GM12872 (cell line): ENCODE measurements at regions not wholly inside any gene's neighbourhood (a gene's known extent, or its start where the extent isn't known, plus 50 kb on each side); places are given as distances from the start of the nearest gene placed in this dataset.

Experiments
- TF ChIP-seq, protein P1 (sequence below): IDR thresholded peaks from 3 replicates; pipeline ENCODE4 v1.5.1; 2011; ENCODE audit warnings: low read depth, mild to moderate bottlenecking, low read length, moderate library complexity; ENCODE audit not compliant: insufficient read depth

DNA sequence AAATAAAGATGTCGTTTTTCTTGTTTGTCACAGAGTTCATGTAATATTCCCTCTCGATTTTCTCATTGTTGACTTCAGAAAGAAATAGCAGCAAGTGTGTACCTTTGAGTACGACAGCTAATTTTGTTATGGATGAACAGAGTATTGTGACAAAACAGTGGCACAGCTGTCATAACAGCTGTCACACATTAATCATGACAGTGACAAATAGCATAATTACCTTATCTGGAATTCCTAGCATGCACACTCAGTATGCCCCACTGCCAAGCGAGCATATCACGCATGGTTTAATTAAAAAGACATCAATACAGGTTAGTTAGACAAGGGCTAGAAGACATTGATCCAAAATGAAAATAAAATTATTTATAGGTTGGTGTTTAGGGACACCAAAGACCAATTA lies 375.1 kb downstream of the SPATA31D1 start:
- TF ChIP-seq, protein P1, sequence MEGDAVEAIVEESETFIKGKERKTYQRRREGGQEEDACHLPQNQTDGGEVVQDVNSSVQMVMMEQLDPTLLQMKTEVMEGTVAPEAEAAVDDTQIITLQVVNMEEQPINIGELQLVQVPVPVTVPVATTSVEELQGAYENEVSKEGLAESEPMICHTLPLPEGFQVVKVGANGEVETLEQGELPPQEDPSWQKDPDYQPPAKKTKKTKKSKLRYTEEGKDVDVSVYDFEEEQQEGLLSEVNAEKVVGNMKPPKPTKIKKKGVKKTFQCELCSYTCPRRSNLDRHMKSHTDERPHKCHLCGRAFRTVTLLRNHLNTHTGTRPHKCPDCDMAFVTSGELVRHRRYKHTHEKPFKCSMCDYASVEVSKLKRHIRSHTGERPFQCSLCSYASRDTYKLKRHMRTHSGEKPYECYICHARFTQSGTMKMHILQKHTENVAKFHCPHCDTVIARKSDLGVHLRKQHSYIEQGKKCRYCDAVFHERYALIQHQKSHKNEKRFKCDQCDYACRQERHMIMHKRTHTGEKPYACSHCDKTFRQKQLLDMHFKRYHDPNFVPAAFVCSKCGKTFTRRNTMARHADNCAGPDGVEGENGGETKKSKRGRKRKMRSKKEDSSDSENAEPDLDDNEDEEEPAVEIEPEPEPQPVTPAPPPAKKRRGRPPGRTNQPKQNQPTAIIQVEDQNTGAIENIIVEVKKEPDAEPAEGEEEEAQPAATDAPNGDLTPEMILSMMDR: no peak

DNA sequence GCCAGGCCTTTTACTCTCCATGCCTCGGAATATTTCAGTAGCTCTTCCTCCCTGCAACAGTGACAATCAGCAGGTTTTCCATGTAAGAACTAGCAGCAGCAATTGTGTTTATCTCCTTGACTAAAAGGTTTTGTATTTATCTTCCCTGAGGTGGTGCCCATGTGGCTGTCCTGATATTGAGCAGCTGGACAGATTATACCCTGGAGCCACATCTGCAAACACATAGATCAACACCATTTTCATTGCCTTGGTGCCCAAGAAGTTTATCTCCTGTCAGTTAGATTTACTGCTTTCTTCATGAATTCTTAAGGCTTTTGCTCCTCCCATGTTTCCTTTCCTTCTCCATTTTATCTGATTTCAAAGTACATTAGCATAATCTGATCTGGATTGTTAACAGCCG lies 378.4 kb downstream of the SPATA31D1 start:
- TF ChIP-seq, protein P1: no peak

DNA sequence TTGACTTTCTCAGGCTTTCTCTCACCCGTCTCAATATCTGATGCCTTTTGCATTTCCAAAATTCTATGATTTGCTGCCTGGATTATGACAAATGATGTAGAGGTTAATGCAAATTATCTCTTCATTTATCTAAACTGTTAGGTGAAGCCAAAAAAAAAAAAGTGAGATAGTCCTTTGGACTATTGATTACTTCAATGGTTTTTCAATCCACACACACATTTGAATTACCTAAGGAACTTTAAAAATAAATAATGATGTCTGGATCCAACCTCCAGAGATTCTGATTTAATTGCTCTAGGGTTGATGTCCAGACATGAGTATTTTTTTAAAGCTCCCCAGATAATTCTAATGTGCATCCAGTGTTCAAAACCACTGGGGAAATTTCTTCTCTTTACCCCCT lies 379.4 kb downstream of the SPATA31D1 start:
- TF ChIP-seq, protein P1: no peak

DNA sequence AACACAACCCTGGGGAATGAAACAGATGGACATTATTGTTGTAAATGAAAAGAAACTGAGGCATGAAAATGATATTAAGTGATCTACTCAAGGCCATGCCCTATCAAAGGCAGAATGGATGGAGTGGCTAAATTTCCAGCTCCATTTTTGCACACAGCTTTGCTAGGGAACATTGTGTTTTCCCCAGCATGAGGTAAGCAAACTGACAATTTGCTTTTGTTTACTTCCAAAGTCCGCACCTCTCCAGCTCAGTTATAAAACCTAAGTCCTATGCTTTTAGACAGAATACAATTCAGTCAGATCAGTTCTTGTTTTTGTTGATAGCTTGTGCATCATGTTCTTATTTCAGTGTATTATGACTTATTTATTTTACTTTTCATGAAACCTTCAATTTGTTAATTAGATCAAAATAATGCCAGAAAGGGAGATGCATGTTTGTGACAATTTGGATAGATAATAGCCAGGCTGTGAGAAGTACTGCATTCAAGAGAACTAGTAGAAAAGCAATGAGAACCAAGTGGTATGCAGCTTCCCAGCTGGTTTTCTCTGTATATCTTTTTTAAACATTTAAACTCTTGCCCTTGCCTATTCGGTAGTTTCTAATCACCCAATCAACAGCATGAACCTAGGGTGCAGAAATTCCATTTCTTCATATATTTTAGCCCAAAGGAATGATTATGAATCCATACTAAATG lies 380.8 kb downstream of the SPATA31D1 start:
- TF ChIP-seq, protein P1: no peak

DNA sequence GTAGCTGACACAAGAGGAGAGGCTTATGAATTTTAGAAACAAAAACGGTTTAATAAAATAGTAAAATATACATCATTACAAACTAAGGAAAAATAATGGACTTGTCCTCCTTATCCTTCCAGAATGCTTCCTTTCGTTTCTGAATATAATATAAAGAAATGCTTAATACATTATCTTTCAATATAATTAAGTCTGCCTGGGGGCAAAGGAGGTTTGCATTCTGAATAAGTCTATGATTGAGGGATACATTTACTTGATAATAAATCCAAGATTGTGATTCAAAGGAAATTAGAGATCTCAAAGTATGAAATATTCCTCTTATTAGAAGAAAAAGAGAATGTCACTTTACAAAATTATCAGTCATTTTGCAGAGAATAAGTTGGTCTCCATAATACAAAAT lies 386.5 kb downstream of the SPATA31D1 start:
- TF ChIP-seq, protein P1: no peak

DNA sequence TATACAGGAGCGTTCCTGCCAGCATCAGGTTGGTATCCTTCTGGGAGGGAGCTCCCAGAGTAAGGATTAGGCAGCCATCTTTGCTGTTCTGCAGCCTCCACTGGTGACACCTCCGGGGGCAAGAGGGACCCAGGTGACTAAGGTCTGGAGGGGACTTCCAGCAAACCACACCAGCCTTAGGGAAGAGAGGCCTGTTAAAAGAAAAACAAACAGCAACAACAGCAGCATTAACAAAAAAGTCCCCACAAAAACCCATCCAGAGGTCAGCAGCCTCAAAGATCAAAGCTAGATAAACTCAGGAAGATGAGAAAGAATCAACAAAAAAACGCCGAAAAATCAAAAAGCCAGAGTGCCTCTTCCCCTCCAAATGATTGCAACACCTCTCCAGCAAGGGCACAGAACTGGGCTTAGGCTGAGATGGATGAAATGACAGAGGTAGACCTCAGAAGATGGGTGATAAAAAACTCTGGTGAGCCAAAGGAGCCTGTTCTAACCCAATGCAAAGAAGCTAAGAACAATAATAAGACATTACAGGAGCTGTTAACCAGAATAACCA lies 388.2 kb downstream of the SPATA31D1 start:
- TF ChIP-seq, protein P1: no peak

DNA sequence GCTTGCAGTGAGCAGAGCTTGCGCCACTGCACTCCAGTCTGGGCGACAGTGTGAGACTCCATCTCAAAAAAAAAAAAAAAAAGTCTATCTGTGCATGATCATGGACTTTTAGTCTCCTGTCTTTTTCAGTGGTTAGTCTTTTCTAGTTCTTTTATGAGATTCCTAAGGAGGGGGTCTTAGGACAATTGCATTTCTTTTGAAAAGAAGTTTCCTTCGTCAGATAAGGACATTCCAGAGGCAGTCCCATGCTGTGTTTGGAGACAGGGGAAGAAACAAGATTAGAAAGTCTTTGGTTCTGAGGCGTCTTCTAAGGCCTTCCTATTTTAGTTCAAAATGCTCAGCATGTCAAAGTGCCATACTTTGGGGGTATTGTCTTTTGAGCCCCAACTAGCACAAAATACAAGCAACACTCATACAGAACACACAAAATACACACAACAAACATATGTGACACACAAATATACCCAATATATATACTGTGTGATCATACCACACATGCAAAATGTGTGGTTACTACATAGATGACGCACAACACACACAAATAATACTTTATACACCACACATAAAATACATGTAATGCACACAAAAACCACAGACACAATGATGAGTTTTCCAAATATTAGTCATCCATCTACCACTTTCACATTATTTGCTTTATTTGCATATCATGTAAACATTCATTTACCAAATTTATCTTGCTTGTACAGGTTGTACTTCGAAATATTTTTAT lies 394.5 kb downstream of the SPATA31D1 start:
- TF ChIP-seq, protein P1: no peak
